NCI-H2029 (cell line): ENCODE measurements at regions not wholly inside any gene's neighbourhood (a gene's known extent, or its start where the extent isn't known, plus 50 kb on each side); places are given as distances from the start of the nearest gene placed in this dataset.

Source experiments
- DNase-seq: peaks from one replicate; lab custom pipeline; 2025; lab: John Stamatoyannopoulos, UW

GRCh38 chr4:24104158-24104565 lies 214.3 kb upstream of the PPARGC1A start:
- peak; percentile 78 for DNase-seq

GRCh38 chr4:24103434-24104157 lies 213.7 kb upstream of the PPARGC1A start:
- peak; percentile 1 for DNase-seq

GRCh38 chr4:24102621-24103020 lies 212.8 kb upstream of the PPARGC1A start:
- DNase-seq = no peak

GRCh38 chr4:24096603-24097002 lies 206.8 kb upstream of the PPARGC1A start:
- no peak for DNase-seq

GRCh38 chr4:24094726-24095125 lies 204.9 kb upstream of the PPARGC1A start:
- DNase-seq = no peak

- DNase-seq = no peak
These were observed 203.6 kb upstream of the PPARGC1A start for GRCh38 chr4:24093446-24093845.

- no peak for DNase-seq
These were observed 201.9 kb upstream of the PPARGC1A start for GRCh38 chr4:24091639-24092233.

GRCh38 chr4:24089851-24090534 lies 200.1 kb upstream of the PPARGC1A start:
- no peak for DNase-seq

GRCh38 chr4:24080871-24081270 lies 191.0 kb upstream of the PPARGC1A start:
- DNase-seq = no peak

- DNase-seq = no peak
These were observed 188.6 kb upstream of the PPARGC1A start for GRCh38 chr4:24078347-24078962.

- DNase-seq = no peak
These were observed 187.0 kb upstream of the PPARGC1A start for GRCh38 chr4:24076811-24077210.

- no peak for DNase-seq
These were observed 184.1 kb upstream of the PPARGC1A start for GRCh38 chr4:24073948-24074347.

GRCh38 chr4:24071612-24072372 lies 181.9 kb upstream of the PPARGC1A start:
- DNase-seq = no peak

GRCh38 chr4:24070117-24070516 lies 180.3 kb upstream of the PPARGC1A start:
- no peak for DNase-seq

- DNase-seq = no peak
These were observed 177.7 kb upstream of the PPARGC1A start for GRCh38 chr4:24067367-24068193.

GRCh38 chr4:24065974-24066373 lies 176.1 kb upstream of the PPARGC1A start:
- DNase-seq = no peak

- no peak for DNase-seq
These were observed 173.9 kb upstream of the PPARGC1A start for GRCh38 chr4:24063731-24064130.

GRCh38 chr4:24060932-24061331 lies 171.1 kb upstream of the PPARGC1A start:
- no peak for DNase-seq

- DNase-seq = no peak
These were observed 170.0 kb upstream of the PPARGC1A start for GRCh38 chr4:24059839-24060238.

GRCh38 chr4:24057915-24058559 lies 168.2 kb upstream of the PPARGC1A start:
- DNase-seq = no peak

GRCh38 chr4:24056289-24056688 lies 166.4 kb upstream of the PPARGC1A start:
- no peak for DNase-seq
